Neuronal stem cell (in vitro differentiated cells): ENCODE measurements at regions not wholly inside any gene's neighbourhood (a gene's known extent, or its start where the extent isn't known, plus 50 kb on each side); places are given as distances from the start of the nearest gene placed in this dataset.

Experiments
- DNase-seq: peaks from one replicate; pipeline ENCODE4 v3.0.0-alpha.2; 2013; ENCODE audit warnings: low spot score
- H2AFZ ChIP-seq: one replicate; pipeline ENCODE4 v1.6.1; 2013; ENCODE audit warnings: mild to moderate bottlenecking, low read length, inconsistent platforms
- H2AK5ac ChIP-seq: 2 replicates; pipeline ENCODE4 v1.6.1; 2013; ENCODE audit warnings: low read depth, mild to moderate bottlenecking, inconsistent platforms, low read length, moderate library complexity, mixed read lengths
- H2BK120ac ChIP-seq: 2 replicates; pipeline ENCODE4 v1.6.1; 2013; ENCODE audit warnings: low read depth, mild to moderate bottlenecking, inconsistent platforms, low read length, moderate library complexity, mixed read lengths
- H2BK12ac ChIP-seq: one replicate; pipeline ENCODE4 v1.6.1; 2013; ENCODE audit warnings: low read length, inconsistent platforms
- H2BK15ac ChIP-seq: 2 replicates; pipeline ENCODE4 v1.6.1; 2013; ENCODE audit warnings: mild to moderate bottlenecking, low read length, inconsistent platforms, mixed read lengths
- H2BK5ac ChIP-seq: one replicate; pipeline ENCODE4 v1.6.1; 2013; ENCODE audit warnings: inconsistent platforms, mild to moderate bottlenecking, low read length, moderate library complexity
- H3K14ac ChIP-seq: one replicate; pipeline ENCODE4 v1.6.1; 2013; ENCODE audit warnings: low read length, inconsistent platforms
- H3K18ac ChIP-seq: 2 replicates; pipeline ENCODE4 v1.6.1; 2013; ENCODE audit warnings: low read length, inconsistent platforms
- H3K23ac ChIP-seq: 2 replicates; pipeline ENCODE4 v1.6.1; 2013; ENCODE audit warnings: low read depth, mild to moderate bottlenecking, mixed read lengths, low read length, inconsistent platforms; ENCODE audit not compliant: poor library complexity
- H3K27ac ChIP-seq: replicated peaks from 3 replicates; pipeline ENCODE4 v1.5.1; 2013; ENCODE audit warnings: low read length, inconsistent platforms
- H3K27me3 ChIP-seq, 3 experiments: 2 replicates each; pipeline ENCODE4 v1.6.1; 2013; ENCODE audit warnings: low read length in 3 of 3, mild to moderate bottlenecking in 2 of 3, inconsistent platforms in 1 of 3, low read depth in 1 of 3, mixed read lengths in 1 of 3, moderate library complexity in 1 of 3; ENCODE audit not compliant: control insufficient read depth in 3 of 3, insufficient read depth in 3 of 3
- H3K36me3 ChIP-seq, 2 donors: replicated peaks in 1 of 2; 2 replicates each; pipeline ENCODE4 v1.6.1; 2013; ENCODE audit warnings: low read length in 2 of 2; ENCODE audit not compliant: control insufficient read depth in 2 of 2, insufficient read depth in 2 of 2
- H3K4ac ChIP-seq: 2 replicates; pipeline ENCODE4 v1.6.1; 2013; ENCODE audit warnings: inconsistent platforms, mild to moderate bottlenecking, low read length, moderate library complexity
- H3K4me1 ChIP-seq, 2 donors: 1 replicate in 1 of 2; 2 replicates in 1 of 2; pipeline ENCODE4 v1.6.1; 2013; ENCODE audit warnings: low read length in 2 of 2, low read depth in 1 of 2; ENCODE audit not compliant: control insufficient read depth in 2 of 2, insufficient read depth in 1 of 2
- H3K4me2 ChIP-seq: one replicate; pipeline ENCODE4 v1.6.1; 2013; ENCODE audit warnings: mild to moderate bottlenecking, low read length, inconsistent platforms; ENCODE audit not compliant: insufficient read depth, poor library complexity, severe bottlenecking
- H3K4me3 ChIP-seq, 2 donors: 2 replicates each; pipeline ENCODE4 v1.5.1; 2013; ENCODE audit warnings: low read length in 2 of 2, mild to moderate bottlenecking in 2 of 2, inconsistent platforms in 1 of 2, moderate library complexity in 1 of 2
- H3K79me1 ChIP-seq: one replicate; pipeline ENCODE4 v1.6.1; 2013; ENCODE audit warnings: low read depth, mild to moderate bottlenecking, inconsistent platforms, low read length, moderate library complexity
- H3K9ac ChIP-seq: one replicate; pipeline ENCODE4 v1.6.1; 2013; ENCODE audit warnings: mild to moderate bottlenecking, low read depth, low read length, inconsistent platforms; ENCODE audit not compliant: poor library complexity
- H3K9me3 ChIP-seq, 2 donors: replicated peaks in 1 of 2; 2 replicates each; pipeline versions ENCODE3 to v1.6.1; 2013; ENCODE audit warnings: low read length in 2 of 2, mild to moderate bottlenecking in 2 of 2, inconsistent platforms in 1 of 2, low read depth in 1 of 2, mixed read lengths in 1 of 2, moderate library complexity in 1 of 2; ENCODE audit not compliant: control insufficient read depth in 2 of 2, insufficient read depth in 1 of 2
- H4K8ac ChIP-seq: one replicate; pipeline ENCODE4 v1.6.1; 2013; ENCODE audit warnings: low read depth, mild to moderate bottlenecking, inconsistent platforms, low read length, moderate library complexity
- H4K91ac ChIP-seq: one replicate; pipeline ENCODE4 v1.6.1; 2013; ENCODE audit warnings: low read length, low read depth, mild to moderate bottlenecking, inconsistent platforms; ENCODE audit not compliant: poor library complexity
- WGBS, 2 donors: extraction: QIAGEN DNeasy Blood & Tissue Kit; methylation state at CpG; one replicate each; pipeline ENCODE4 v1.1.7; 2013; ENCODE audit warnings: missing lambda C conversion rate in 2 of 2, mixed read lengths in 1 of 2; ENCODE audit not compliant: insufficient read length in 2 of 2, insufficient replicate concordance in 1 of 2; ENCODE audit errors: extremely low coverage in 2 of 2; 5-methylcytosine and 5-hydroxymethylcytosine counted together

DNA sequence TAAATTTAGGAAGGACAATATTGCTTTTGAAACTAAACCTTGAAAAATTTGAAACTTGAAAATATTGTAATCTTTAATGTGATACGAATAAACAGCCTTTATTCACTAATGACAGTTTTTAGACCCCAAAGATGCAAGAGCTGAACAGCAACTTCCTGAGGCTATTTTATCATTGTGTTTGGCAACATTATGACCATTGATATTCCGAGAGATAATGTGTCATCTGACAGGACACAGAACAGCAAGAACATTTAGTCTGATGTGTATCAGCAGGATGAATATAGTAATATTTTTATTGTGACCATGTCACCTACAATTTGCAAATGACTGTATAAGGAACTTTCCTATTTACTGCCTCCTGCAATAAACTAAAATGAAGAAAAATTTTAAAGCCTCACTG is 316.0 kb downstream of the ADAM29 start:
- Histone ChIP-seq H4K91ac (no peak overlapping the region), H3K4me1 (no peaks in the 10 kb centered on the region), H2BK15ac (no peak overlapping the region), H3K27ac (no peak overlapping the region), H3K9me3 (no peaks in the 10 kb centered on the region), H3K27me3 (no peaks in the 10 kb centered on the region), H3K9ac (no peak overlapping the region), H3K79me1 (no peaks in the 10 kb centered on the region), H2AK5ac (no peak overlapping the region), H2BK5ac (no peak overlapping the region), H2AFZ (no peak overlapping the region), H3K4me2 (no peak overlapping the region), H3K4ac (no peak overlapping the region), H2BK120ac (no peak overlapping the region), H2BK12ac (no peak overlapping the region), H4K8ac (no peak overlapping the region), H3K14ac (no peak overlapping the region), H3K18ac (no peak overlapping the region), H3K23ac (no peak overlapping the region), H3K4me3 (no peak overlapping the region), H3K36me3 (no peaks in the 10 kb centered on the region)
- no CpG with 5 or more reads among the region's 2 CpGs for WGBS, 2 donors
- no peak for DNase-seq

DNA sequence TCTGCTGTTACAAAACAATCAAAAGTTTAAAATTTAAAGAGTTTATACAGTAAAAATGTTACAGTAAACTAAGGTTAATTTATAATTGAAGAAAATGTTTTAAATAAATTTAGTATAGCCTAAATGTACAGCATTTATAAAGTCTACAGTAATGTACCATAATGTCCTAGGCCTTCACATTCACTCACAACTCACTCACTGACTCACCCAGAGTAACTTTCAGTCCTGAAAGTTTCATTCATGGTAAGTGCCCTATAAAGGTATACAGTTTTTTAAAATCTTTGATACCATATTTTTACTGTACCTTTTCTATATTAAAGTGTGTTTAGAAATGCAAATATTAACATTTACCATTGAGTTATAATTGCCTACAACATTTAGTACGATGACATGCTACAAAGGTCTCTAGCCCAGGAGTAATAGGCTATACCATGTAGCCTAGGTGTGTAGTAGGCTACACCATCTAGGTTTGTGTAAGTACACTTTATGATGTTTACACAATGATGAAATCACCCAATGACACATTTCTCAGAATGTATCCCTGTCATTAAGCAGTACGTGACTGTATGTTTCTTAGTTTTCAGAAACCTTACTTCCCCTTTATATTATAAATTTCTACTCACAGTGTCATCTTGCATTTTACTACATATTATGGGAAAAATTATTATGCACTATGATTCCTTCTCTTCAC is 320.8 kb downstream of the ADAM29 start:
- no peak overlapping the region for H2AFZ ChIP-seq
- no peak for DNase-seq
- H2BK5ac ChIP-seq: no peak overlapping the region
- H3K36me3 ChIP-seq: no peaks in the 10 kb centered on the region
- H3K9me3 ChIP-seq: no peaks in the 10 kb centered on the region
- H4K8ac ChIP-seq: no peak overlapping the region
- no peak overlapping the region for H3K14ac ChIP-seq
- H2BK15ac ChIP-seq: no peak overlapping the region
- H3K79me1 ChIP-seq: no peaks in the 10 kb centered on the region
- no peak overlapping the region for H3K27ac ChIP-seq
- no peak overlapping the region for H3K4ac ChIP-seq
- H3K4me1 ChIP-seq: no peaks in the 10 kb centered on the region
- no peak overlapping the region for H2AK5ac ChIP-seq
- H3K27me3 ChIP-seq: no peaks in the 10 kb centered on the region
- no peak overlapping the region for H4K91ac ChIP-seq
- no peak overlapping the region for H3K18ac ChIP-seq
- no peak overlapping the region for H3K4me2 ChIP-seq
- H2BK120ac ChIP-seq: no peak overlapping the region
- H3K23ac ChIP-seq: no peak overlapping the region
- no CpG with 5 or more reads among the region's 2 CpGs for WGBS, 2 donors
- no peak overlapping the region for H3K4me3 ChIP-seq
- H2BK12ac ChIP-seq: no peak overlapping the region
- H3K9ac ChIP-seq: no peak overlapping the region

DNA sequence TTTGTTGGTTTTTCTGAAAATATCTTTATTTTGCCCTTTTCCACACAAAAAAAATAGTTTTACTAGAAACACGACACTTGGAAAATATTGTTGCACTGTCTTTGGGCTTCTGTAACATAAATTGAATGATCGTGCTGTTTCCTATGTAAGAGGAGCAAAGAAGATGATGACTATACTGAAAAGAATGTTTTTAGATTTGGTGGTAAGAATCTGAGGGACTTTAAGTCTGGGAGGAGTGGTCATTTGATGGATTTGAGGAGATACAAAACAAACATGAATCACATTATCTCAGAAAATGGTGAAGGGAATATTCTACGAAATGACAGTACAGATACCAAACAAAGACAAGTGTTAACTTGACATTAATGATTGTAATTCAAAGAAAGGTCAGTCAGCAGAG is 328.8 kb downstream of the ADAM29 start:
- Histone ChIP-seq H3K27ac (no peak overlapping the region), H2BK5ac (no peak overlapping the region), H3K23ac (no peak overlapping the region), H2BK15ac (no peak overlapping the region), H3K9ac (no peak overlapping the region), H3K4me2 (no peak overlapping the region), H3K4me3 (no peak overlapping the region), H3K4me1 (no peaks in the 10 kb centered on the region), H4K91ac (no peak overlapping the region), H3K79me1 (no peaks in the 10 kb centered on the region), H3K9me3 (no peaks in the 10 kb centered on the region), H2BK120ac (no peak overlapping the region), H3K18ac (no peak overlapping the region), H2BK12ac (no peak overlapping the region), H3K36me3 (no peaks in the 10 kb centered on the region), H3K4ac (no peak overlapping the region), H3K14ac (no peak overlapping the region), H2AK5ac (no peak overlapping the region), H4K8ac (no peak overlapping the region), H2AFZ (no peak overlapping the region), H3K27me3 (no peaks in the 10 kb centered on the region)
- no CpG with 5 or more reads among the region's 3 CpGs for WGBS, 2 donors
- no peak for DNase-seq

DNA sequence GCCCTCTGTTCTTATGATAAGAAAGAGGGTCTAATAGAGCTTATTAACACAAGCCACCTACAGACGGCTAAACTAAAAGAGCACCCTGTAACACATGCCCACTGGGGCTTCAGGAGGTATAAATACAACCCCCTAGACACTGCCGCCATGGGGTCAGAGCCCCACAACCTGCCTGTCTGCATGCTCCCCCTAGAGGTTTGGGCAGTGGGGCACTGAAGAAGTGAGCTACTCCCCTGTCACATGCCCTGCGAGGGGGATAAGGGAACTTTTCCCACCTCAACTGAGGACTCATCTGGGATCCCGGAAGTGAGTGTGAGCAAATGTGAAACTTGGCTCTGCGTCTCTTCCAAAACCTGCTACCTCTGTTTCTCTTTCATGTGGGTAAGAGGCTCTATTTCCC is 334.5 kb downstream of the ADAM29 start:
- Histone ChIP-seq H3K4me2 (no peak overlapping the region), H3K79me1 (no peaks in the 10 kb centered on the region), H2BK120ac (no peak overlapping the region), H3K23ac (no peak overlapping the region), H2AFZ (no peak overlapping the region), H3K4me3 (no peak overlapping the region), H4K8ac (no peak overlapping the region), H3K14ac (no peak overlapping the region), H2BK5ac (no peak overlapping the region), H3K27ac (no peak overlapping the region), H3K9ac (no peak overlapping the region), H2AK5ac (no peak overlapping the region), H4K91ac (no peak overlapping the region), H3K4ac (no peak overlapping the region), H2BK15ac (no peak overlapping the region), H3K18ac (no peak overlapping the region), H3K27me3 (no peaks in the 10 kb centered on the region), H2BK12ac (no peak overlapping the region), H3K36me3 (no peaks in the 10 kb centered on the region), H3K9me3 (no peaks in the 10 kb centered on the region), H3K4me1 (no peaks in the 10 kb centered on the region)
- no peak for DNase-seq
- no CpG with 5 or more reads among the region's 5 CpGs for WGBS, 2 donors
